T-helper 2 cell treated with Interferon-gamma antibody and Interleukin-4, amounts not matched to agents 5 μg/mL and 100 μg/mL, for 36 hours (primary cell): ENCODE measurements at regions not wholly inside any gene's neighbourhood (a gene's known extent, or its start where the extent isn't known, plus 50 kb on each side); places are given as distances from the start of the nearest gene placed in this dataset.
"Not testable (repeated sequence)": the region's sequence is repeated elsewhere in the genome, so short reads cannot be mapped to it uniquely, and the experiment has no call there.

Experiments used
- DNase-seq: peaks from one replicate; pipeline ENCODE4 v3.0.0; 2021; ENCODE audit warnings: low spot score
- H3K27ac Mint-ChIP-seq: one replicate; pipeline ENCODE4 v1.8.0; 2021; ENCODE audit warnings: mild to moderate bottlenecking, mixed read lengths
- H3K27me3 Mint-ChIP-seq: one replicate; pipeline ENCODE4 v1.8.0; 2021; ENCODE audit warnings: low read depth, mixed read lengths
- H3K36me3 Mint-ChIP-seq: one replicate; pipeline ENCODE4 v1.8.0; 2021; ENCODE audit warnings: low read depth, mixed read lengths
- H3K4me1 Mint-ChIP-seq: one replicate; pipeline ENCODE4 v1.8.0; 2021; ENCODE audit warnings: low read depth, mixed read lengths
- H3K4me3 Mint-ChIP-seq: one replicate; pipeline ENCODE4 v1.8.0; 2022; ENCODE audit warnings: mild to moderate bottlenecking, moderate library complexity, mixed read lengths
- H3K9me3 Mint-ChIP-seq: one replicate; pipeline ENCODE4 v1.8.0; 2021; ENCODE audit warnings: mixed read lengths

DNA sequence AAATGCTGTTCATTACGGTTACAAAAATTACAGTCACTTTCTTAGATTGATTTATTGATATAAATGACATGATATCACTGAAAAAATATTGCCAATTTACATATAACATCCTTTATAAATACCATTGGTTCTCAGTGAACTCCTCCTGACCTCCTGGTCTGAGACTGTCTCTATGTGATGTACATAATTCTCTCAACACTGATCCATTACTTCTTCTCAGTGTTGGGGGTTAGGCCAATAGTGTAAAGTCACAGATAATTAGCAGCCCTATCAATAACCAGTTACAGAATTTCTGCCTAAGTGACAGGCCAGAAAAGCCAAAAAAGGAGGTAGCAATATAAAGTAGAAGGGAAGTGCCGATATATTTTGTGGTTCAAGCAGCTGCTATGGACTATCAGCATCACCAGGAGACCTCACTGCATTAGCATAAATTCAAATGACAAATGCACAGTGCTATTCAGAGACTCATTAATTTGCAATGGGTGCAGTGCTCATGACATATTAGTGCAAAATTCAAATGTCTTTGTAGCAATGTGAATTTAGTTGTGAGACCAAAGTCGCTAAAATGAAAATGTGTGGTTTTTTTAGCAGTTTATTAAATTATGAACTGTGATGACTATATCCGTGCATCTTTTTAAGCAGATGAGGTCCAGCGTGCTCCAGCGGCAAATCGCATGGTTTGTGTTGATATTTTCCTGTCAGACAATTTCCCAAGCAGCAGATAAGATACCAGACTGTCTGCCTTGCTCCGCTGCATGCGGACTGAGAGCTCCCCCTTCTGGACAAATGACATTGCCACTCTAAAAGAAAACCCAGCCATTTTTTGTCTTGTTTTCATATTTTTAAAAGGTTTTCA lies 144.6 kb downstream of the CETN3 start:
- Mint-ChIP-seq H3K4me1 (no peaks in the 10 kb centered on the region), H3K27ac (no peak overlapping the region), H3K4me3 (no peak overlapping the region), H3K27me3 (peaks cover 2% of the 10 kb centered on the region), H3K9me3 (no peaks in the 10 kb centered on the region), H3K36me3 (no peaks in the 10 kb centered on the region)
- DNase-seq, result peak; percentile 30

DNA sequence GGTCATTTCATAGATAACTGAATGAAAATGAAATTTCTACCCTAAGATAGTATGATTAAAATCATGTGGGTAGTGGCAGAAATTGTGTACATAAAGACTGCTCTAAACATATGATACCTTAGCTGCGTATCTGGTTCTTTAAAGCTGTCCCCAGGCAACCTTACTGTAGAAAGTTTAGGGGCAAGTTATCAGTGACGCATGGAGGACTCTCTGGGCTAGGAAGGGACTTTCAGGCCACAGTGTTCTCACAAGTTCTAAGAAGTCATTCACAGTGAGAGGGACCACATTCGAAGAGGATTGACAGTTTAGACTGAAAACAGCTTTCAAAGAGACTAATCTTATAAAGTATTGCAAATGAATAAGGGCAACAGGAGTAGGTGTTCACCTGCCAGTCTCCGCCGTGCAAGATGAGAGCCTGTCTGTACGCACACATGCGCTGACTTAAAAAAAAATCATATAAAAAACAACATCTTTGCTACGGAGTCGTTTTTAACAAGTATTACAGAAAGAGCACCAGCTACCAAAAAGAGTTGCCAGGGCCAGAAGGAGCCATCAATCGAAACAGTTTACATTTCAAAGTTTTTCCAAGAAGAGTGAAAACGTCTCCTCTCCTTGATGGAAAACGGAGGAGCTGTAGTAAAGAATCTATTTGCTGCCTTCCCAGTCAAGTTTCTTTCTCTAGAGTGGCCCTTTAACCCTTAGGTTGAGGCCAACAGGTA lies 146.3 kb downstream of the CETN3 start:
- peaks cover 2% of the 10 kb centered on the region for H3K27me3 Mint-ChIP-seq
- DNase-seq, result no peak
- H3K4me3 Mint-ChIP-seq, result no peak overlapping the region
- H3K36me3 Mint-ChIP-seq, result no peaks in the 10 kb centered on the region
- H3K27ac Mint-ChIP-seq, result no peak overlapping the region
- H3K4me1 Mint-ChIP-seq, result no peaks in the 10 kb centered on the region
- H3K9me3 Mint-ChIP-seq, result no peaks in the 10 kb centered on the region

DNA sequence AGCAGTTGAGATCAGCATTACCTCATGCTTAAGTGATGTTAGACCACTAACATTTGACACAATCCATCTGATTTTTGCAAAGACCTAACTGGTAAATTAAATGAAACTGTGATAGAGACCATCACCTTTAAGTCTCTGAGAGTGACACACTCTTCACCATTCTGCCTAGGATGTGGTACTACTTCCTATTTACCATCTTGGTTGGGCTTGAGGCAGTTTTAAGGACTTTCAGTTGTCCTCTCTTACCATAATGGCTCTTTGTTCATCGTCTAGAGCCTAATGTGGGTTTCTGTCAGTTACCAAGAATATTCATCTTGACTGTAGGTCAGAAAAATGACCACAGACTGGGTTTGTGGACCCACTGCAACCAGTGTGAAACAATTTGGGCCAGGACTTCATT lies 158.1 kb downstream of the CETN3 start:
- no peak for DNase-seq
- Mint-ChIP-seq H3K4me1 (no peaks in the 10 kb centered on the region), H3K4me3 (no peak overlapping the region), H3K9me3 (no peaks in the 10 kb centered on the region), H3K27ac (no peak overlapping the region), H3K36me3 (no peaks in the 10 kb centered on the region), H3K27me3 (no peaks in the 10 kb centered on the region)

DNA sequence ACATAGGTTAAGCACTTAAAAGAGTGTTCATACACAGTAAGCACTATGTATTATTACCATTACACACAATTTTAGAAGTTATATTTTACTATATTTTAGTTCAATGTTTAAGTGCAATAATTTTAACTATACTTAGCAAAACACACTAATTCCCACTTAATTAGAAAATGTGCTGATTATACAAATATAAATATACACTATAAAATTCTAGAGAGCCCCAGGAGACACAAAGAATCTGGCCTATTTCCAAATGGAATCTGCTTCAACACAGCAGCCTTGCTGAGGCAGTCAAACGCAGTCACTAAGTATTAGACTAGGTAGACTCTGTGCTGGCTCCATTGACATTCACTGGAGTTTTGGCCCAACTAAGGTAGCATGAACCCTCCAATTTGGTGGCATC lies 160.9 kb downstream of the CETN3 start:
- Mint-ChIP-seq H3K4me1 (no peaks in the 10 kb centered on the region), H3K4me3 (no peak overlapping the region), H3K27me3 (no peaks in the 10 kb centered on the region), H3K36me3 (no peaks in the 10 kb centered on the region), H3K27ac (no peak overlapping the region), H3K9me3 (no peaks in the 10 kb centered on the region)
- no peak for DNase-seq

DNA sequence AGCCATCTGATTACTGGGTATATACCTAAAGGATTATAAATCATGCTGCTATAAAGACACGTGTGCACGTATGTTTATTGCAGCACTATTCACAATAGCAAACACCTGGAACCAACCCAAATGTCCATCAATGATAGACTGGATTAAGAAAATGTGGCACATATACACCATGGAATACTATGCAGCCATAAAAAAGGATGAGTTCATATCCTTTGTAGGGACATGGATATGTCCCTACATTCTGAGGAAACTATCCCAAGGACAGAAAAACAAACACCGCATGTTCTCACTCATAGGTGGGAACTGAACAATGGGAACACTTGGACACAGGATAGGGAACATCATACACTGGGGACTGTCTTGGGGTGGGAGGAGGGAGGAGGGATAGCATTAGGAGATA lies 165.7 kb downstream of the CETN3 start:
- not testable (repeated sequence) for H3K27me3 Mint-ChIP-seq, H3K27ac Mint-ChIP-seq, H3K4me3 Mint-ChIP-seq, H3K4me1 Mint-ChIP-seq, H3K9me3 Mint-ChIP-seq, H3K36me3 Mint-ChIP-seq, DNase-seq

DNA sequence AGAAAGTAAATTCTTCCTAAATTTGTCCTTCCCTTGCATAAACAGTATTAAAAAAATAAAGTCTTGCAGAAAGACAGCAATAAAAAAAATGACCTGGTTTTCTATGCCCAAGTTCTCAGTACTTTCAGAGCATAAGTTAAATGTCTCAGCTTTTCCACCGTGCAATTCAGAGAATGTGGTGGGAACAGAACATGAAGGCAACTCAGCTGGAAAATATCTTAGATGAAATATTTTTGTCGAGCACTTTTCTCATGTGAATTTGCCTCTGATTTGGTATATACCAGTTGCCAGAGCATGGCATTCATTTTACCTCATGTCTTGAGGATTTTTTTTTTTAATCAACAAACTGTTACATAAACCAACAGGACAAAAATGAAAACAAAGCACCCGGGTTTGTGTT lies 176.1 kb downstream of the CETN3 start:
- Mint-ChIP-seq H3K4me1 (no peaks in the 10 kb centered on the region), H3K27ac (no peak overlapping the region), H3K4me3 (no peak overlapping the region), H3K27me3 (no peaks in the 10 kb centered on the region), H3K36me3 (no peaks in the 10 kb centered on the region), H3K9me3 (no peaks in the 10 kb centered on the region)
- no peak for DNase-seq

DNA sequence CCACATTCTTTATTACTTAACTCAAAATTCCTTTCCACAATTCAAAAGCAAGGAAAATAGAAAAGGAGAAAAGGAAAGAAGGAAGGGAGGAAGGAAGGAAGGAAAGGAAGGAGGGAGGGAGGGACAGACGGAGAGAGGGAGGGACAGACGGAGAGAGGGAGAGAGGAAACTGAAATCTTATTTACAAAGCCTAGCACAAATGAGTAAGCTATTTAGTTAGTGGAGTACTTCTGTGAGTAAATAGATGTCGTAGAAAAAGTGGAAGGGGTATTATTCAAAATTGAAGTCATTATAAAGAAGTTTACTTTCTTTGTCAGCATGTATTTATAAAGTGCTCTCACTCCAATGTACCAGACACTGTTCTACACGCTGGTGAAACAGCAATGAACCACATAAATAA lies 177.9 kb downstream of the CETN3 start:
- no peak for DNase-seq
- Mint-ChIP-seq H3K4me3 (no peak overlapping the region), H3K9me3 (no peaks in the 10 kb centered on the region), H3K27ac (no peak overlapping the region), H3K36me3 (no peaks in the 10 kb centered on the region), H3K27me3 (no peaks in the 10 kb centered on the region), H3K4me1 (no peaks in the 10 kb centered on the region)

DNA sequence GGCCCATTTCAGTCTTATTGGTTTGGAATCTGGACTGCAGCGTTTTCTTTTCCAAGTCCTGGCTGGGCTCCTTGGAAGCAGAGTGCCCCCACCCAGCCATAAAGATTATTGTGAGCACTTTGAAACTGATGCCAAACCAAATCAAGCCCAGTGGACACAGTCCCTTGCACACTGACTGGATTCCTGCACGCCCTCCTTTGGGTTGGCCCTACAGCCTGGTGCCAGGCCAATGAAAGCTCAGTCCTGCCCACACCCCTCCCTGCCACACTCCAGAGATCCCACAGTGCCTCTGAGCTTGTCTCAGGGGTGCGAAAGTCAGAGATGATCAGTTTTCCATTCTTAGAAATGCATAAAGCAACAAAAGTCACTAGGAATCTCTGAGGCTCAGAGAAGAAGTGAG lies 181.9 kb downstream of the CETN3 start:
- Mint-ChIP-seq H3K27ac (no peak overlapping the region), H3K4me3 (no peak overlapping the region), H3K36me3 (no peaks in the 10 kb centered on the region), H3K4me1 (no peaks in the 10 kb centered on the region), H3K27me3 (no peaks in the 10 kb centered on the region), H3K9me3 (no peaks in the 10 kb centered on the region)
- DNase-seq, result no peak

DNA sequence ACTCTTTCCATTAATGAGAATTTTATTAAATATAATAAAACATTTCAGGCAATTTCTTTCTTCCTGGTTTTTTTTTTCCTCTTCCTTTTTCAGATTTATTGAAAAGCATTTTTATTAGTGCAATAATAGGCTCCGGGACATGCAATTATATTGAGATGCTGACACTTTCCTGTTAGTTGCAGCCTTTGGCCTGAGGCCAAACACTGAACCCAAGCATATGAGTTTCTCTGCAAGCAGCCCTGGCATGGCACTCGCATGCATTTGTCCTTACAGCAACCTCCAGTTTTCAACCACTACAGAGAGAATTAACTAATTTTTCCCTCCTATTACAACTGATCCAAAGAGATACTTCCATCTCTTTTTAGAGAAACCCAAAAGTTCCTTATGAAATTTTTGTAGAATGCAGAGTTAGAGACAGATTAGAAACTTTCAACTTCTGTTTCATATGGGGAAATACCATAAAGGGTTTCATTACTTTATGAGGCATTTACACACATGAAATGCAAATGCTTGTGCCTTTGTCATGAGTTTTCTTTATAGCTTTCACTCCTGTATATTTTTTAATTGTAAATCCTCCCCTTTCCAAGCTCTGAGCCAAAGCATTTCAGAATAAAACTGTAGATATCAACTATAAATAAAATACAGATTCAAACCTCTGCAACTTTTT lies 183.0 kb downstream of the CETN3 start:
- H3K9me3 Mint-ChIP-seq, result no peaks in the 10 kb centered on the region
- no peak overlapping the region for H3K27ac Mint-ChIP-seq
- no peaks in the 10 kb centered on the region for H3K36me3 Mint-ChIP-seq
- H3K4me1 Mint-ChIP-seq, result no peaks in the 10 kb centered on the region
- H3K27me3 Mint-ChIP-seq, result no peaks in the 10 kb centered on the region
- no peak overlapping the region for H3K4me3 Mint-ChIP-seq
- no peak for DNase-seq

DNA sequence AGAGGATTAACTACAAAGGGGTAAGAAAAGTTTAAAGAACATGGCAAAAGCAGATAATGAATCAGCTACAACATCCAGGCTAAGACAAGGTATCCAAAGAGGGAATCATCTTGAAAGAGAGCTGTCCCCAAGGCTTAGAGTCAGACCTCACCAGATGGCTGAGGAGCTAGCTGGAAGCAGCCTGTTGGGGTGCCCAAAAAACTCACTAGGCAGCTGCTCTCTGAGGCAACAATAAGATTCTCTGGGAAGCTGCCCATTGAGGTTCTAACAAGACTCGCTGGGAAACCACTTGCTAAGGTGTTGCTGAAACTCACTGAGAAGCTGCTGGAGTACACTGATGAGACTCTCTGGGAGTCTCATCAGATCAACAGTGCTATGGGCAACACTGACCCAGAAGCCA lies 185.2 kb downstream of the CETN3 start:
- DNase-seq, result no peak
- H3K27me3 Mint-ChIP-seq, result no peaks in the 10 kb centered on the region
- H3K9me3 Mint-ChIP-seq, result no peaks in the 10 kb centered on the region
- H3K27ac Mint-ChIP-seq, result no peak overlapping the region
- H3K4me3 Mint-ChIP-seq, result no peak overlapping the region
- H3K36me3 Mint-ChIP-seq, result no peaks in the 10 kb centered on the region
- no peaks in the 10 kb centered on the region for H3K4me1 Mint-ChIP-seq

DNA sequence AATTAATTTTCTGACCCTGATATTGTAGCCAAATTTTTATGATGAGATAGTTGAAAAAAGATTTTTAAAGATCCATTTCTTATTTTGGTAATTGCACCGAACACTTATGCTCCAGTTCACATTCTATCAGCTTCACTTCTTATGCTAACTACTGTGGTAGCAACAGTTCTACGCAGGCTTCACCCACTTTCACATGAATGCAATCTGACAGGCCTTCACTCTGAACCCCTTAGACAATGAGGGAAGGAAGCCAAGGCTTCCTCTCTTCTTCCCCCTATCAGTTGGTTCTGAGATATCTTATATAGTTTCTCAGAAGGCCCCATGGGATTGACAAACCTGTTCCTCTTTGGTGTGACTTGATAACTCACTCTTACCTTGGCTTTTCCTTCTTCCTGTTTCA lies 185.8 kb downstream of the CETN3 start:
- no peaks in the 10 kb centered on the region for H3K27me3 Mint-ChIP-seq
- H3K4me3 Mint-ChIP-seq, result no peak overlapping the region
- no peaks in the 10 kb centered on the region for H3K9me3 Mint-ChIP-seq
- H3K27ac Mint-ChIP-seq, result no peak overlapping the region
- no peaks in the 10 kb centered on the region for H3K36me3 Mint-ChIP-seq
- no peaks in the 10 kb centered on the region for H3K4me1 Mint-ChIP-seq
- DNase-seq, result no peak

DNA sequence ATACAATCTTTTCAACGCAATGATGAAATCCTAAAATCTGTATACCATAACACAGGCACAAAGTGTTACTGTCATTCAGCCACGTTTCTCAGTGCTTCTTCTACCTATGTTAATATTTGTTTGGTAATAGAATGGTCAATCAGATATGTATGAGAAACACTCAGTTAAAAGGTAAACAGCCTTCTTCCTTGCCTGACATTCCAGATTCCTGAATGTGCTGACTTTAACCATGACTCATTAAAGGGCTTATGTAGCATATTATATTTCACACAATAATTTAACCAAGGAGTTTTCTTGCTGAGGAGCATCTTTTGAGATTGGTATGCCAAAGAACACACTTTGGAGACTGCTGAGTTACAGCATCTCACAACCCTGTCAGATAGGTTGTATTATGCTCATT lies 187.6 kb downstream of the CETN3 start:
- no peak for DNase-seq
- Mint-ChIP-seq H3K9me3 (no peaks in the 10 kb centered on the region), H3K4me1 (no peaks in the 10 kb centered on the region), H3K36me3 (no peaks in the 10 kb centered on the region), H3K27ac (no peak overlapping the region), H3K27me3 (no peaks in the 10 kb centered on the region), H3K4me3 (no peak overlapping the region)

DNA sequence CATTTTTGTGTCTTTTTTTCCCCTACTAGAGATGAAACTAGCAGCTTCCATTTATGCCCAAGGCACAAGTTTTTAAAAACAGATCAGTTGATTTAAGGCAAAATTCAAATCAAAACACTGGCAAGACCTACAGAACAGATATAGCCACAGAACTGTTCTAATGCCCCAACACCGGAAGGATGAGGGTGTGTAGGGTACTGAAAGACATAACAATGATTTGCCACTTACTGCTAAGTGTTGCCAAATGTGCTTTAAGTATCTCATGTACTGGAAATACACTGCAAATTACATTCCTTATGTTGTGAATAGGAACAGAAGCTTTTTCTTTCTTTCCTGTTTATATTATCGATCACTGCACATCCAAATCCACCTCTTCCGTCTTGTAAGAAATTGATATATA lies 189.0 kb downstream of the CETN3 start:
- no peak overlapping the region for H3K27ac Mint-ChIP-seq
- H3K9me3 Mint-ChIP-seq, result no peaks in the 10 kb centered on the region
- H3K4me3 Mint-ChIP-seq, result no peak overlapping the region
- no peaks in the 10 kb centered on the region for H3K36me3 Mint-ChIP-seq
- no peaks in the 10 kb centered on the region for H3K4me1 Mint-ChIP-seq
- no peaks in the 10 kb centered on the region for H3K27me3 Mint-ChIP-seq
- no peak for DNase-seq

DNA sequence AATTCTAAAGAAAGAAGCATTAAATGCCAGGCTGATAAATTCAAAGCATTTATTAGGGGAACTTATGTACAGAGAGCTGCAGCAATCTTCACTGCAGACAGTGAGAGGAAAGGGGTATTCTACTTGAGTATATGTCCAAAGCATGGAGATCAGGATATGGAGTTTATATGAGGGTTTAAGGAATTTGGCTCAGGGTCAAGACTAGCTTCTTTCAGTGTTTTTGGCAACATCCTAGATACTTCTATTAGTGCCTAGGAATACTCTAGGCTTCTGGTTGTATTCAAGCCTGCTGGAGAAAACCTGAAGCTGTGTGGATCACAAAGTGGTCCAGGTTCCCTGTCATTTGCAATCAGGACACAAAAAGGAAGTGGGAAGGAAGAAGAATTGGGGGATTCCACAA lies 194.6 kb downstream of the CETN3 start:
- H3K27me3 Mint-ChIP-seq, result no peaks in the 10 kb centered on the region
- H3K36me3 Mint-ChIP-seq, result no peaks in the 10 kb centered on the region
- H3K9me3 Mint-ChIP-seq, result peaks cover 4% of the 10 kb centered on the region
- no peak overlapping the region for H3K4me3 Mint-ChIP-seq
- no peaks in the 10 kb centered on the region for H3K4me1 Mint-ChIP-seq
- H3K27ac Mint-ChIP-seq, result no peak overlapping the region
- no peak for DNase-seq
